Chondrocyte (in vitro differentiated cells): ENCODE measurements at regions not wholly inside any gene's neighbourhood (a gene's known extent, or its start where the extent isn't known, plus 50 kb on each side); places are given as distances from the start of the nearest gene placed in this dataset.

Experiments used
- DNase-seq: peaks from one replicate; pipeline ENCODE4 v3.0.0; 2021; ENCODE audit warnings: mixed read lengths, low spot score
- H3K27ac Mint-ChIP-seq: one replicate; pipeline ENCODE4 v1.8.0; 2021; ENCODE audit warnings: mild to moderate bottlenecking, moderate library complexity, mixed read lengths; ENCODE audit not compliant: unreplicated experiment
- H3K27me3 Mint-ChIP-seq: 2 replicates; pipeline ENCODE4 v1.8.0; 2021; ENCODE audit warnings: low read depth, mixed read lengths
- H3K36me3 Mint-ChIP-seq: 2 replicates; pipeline ENCODE4 v1.8.0; 2021; ENCODE audit warnings: low read depth, mixed read lengths
- H3K4me1 Mint-ChIP-seq: 2 replicates; pipeline ENCODE4 v1.8.0; 2021; ENCODE audit warnings: low read depth, mild to moderate bottlenecking, mixed read lengths
- H3K4me3 Mint-ChIP-seq: one replicate; pipeline ENCODE4 v1.8.0; 2021; ENCODE audit warnings: mild to moderate bottlenecking, moderate library complexity, mixed read lengths; ENCODE audit not compliant: unreplicated experiment
- H3K9me3 Mint-ChIP-seq: 2 replicates; pipeline ENCODE4 v1.8.0; 2021; ENCODE audit warnings: low read depth, mixed read lengths
- CTCF ChIP-seq: fragments of 200-600 bp; sonication (generic); IDR thresholded peaks from 2 replicates; pipeline ENCODE4 v1.5.0; 2021; ENCODE audit warnings: antibody characterized with exemption, mild to moderate bottlenecking, moderate library complexity

- no peak for TF ChIP-seq CTCF
- no peak overlapping the region for H3K27ac Mint-ChIP-seq
- H3K4me3 Mint-ChIP-seq, result no peak overlapping the region
- H3K36me3 Mint-ChIP-seq, result no peaks in the 10 kb centered on the region
- no peaks in the 10 kb centered on the region for H3K9me3 Mint-ChIP-seq
- DNase-seq, result no peak
- H3K4me1 Mint-ChIP-seq, result no peaks in the 10 kb centered on the region
- peaks cover 58% of the 10 kb centered on the region for H3K27me3 Mint-ChIP-seq
Observed at GRCh38 chr17:79478841-79479240, 132.0 kb downstream of the RBFOX3 start.

- no peak for DNase-seq
- no peaks in the 10 kb centered on the region for H3K4me1 Mint-ChIP-seq
- H3K27ac Mint-ChIP-seq, result no peak overlapping the region
- no peak overlapping the region for H3K4me3 Mint-ChIP-seq
- no peak for TF ChIP-seq CTCF
- no peaks in the 10 kb centered on the region for H3K9me3 Mint-ChIP-seq
- no peaks in the 10 kb centered on the region for H3K36me3 Mint-ChIP-seq
- peaks cover 57% of the 10 kb centered on the region for H3K27me3 Mint-ChIP-seq
Observed at GRCh38 chr17:79478051-79478461, 132.8 kb downstream of the RBFOX3 start.

- H3K27me3 Mint-ChIP-seq, result peaks cover 53% of the 10 kb centered on the region
- H3K36me3 Mint-ChIP-seq, result no peaks in the 10 kb centered on the region
- H3K4me3 Mint-ChIP-seq, result no peak overlapping the region
- no peak for DNase-seq
- no peak for TF ChIP-seq CTCF
- no peaks in the 10 kb centered on the region for H3K4me1 Mint-ChIP-seq
- no peaks in the 10 kb centered on the region for H3K9me3 Mint-ChIP-seq
- H3K27ac Mint-ChIP-seq, result no peak overlapping the region
Observed at GRCh38 chr17:79476074-79476652, 134.7 kb downstream of the RBFOX3 start.

DNA sequence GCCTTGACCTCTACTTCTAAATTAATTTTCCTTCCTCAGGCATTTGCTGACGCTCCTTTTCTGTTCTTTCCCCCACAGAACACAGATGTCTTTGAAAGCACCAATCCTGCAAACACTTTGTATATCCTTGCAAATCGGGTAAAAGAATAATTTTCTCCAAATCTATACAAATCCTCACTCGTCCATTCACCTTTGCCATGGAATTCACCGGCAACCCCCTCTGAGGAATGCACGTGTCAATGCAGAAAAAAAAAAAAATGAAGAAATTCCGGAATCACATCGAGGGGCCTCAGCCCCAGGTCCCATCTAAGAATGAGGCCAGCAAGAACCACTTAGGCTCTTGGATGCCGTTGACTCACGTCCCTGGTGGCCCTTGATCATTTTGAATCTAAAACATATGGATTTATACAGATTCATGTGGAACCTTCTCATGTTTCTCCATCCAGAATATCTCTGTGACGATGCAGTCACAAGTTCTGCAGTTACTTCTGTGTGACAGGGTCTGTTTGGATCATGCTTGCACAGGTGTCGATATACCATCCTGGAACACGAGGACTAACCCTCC is 136.9 kb downstream of the RBFOX3 start:
- DNase-seq, result no peak
- H3K9me3 Mint-ChIP-seq, result no peaks in the 10 kb centered on the region
- TF ChIP-seq CTCF, result no peak
- H3K27ac Mint-ChIP-seq, result no peak overlapping the region
- no peaks in the 10 kb centered on the region for H3K36me3 Mint-ChIP-seq
- H3K27me3 Mint-ChIP-seq, result peaks cover 58% of the 10 kb centered on the region
- no peaks in the 10 kb centered on the region for H3K4me1 Mint-ChIP-seq
- no peak overlapping the region for H3K4me3 Mint-ChIP-seq

GRCh38 chr17:79473111-79473875 is 137.6 kb downstream of the RBFOX3 start:
- no peaks in the 10 kb centered on the region for H3K4me1 Mint-ChIP-seq
- no peak overlapping the region for H3K27ac Mint-ChIP-seq
- TF ChIP-seq CTCF, result no peak
- no peak overlapping the region for H3K4me3 Mint-ChIP-seq
- no peaks in the 10 kb centered on the region for H3K9me3 Mint-ChIP-seq
- no peaks in the 10 kb centered on the region for H3K36me3 Mint-ChIP-seq
- H3K27me3 Mint-ChIP-seq, result peaks cover 54% of the 10 kb centered on the region
- DNase-seq, result no peak
